H1 (cell line): ENCODE measurements at regions not wholly inside any gene's neighbourhood (a gene's known extent, or its start where the extent isn't known, plus 50 kb on each side); places are given as distances from the start of the nearest gene placed in this dataset.

Experiments
- CTCF ChIA-PET: fragments of 300-600 bp; sonication (Branson Sonifier 250); formaldehyde crosslinking; loops from one replicate; lab custom pipeline; 2021; ENCODE audit not compliant: partially characterized antibody; lab: Charles Lee
- POLR2A ChIA-PET: fragments of 300-600 bp; sonication (Branson Sonifier 250); formaldehyde crosslinking; loops from one replicate; lab custom pipeline; 2021; ENCODE audit warnings: inconsistent platforms; ENCODE audit not compliant: partially characterized antibody; lab: Charles Lee
- DNase-seq, 2 experiments: peaks; one replicate each; pipeline versions ENCODE4 v3.0.0 to v3.0.0-alpha.2; 2010 to 2022; ENCODE audit warnings: low spot score in 2 of 2, low read depth in 1 of 2, mixed read lengths in 1 of 2
- FAIRE-seq: peaks from 2 replicates; lab custom pipeline; 2011; peaks lifted over from hg19 to GRCh38; lab: Jason Lieb, UNC
- H2AFZ ChIP-seq: 2 replicates; pipeline ENCODE4 v1.8.1; 2012; ENCODE audit warnings: low read length, inconsistent platforms
- H2AK5ac ChIP-seq: 2 replicates; pipeline ENCODE4 v1.6.1; 2013; ENCODE audit warnings: low read depth, low read length
- H2BK120ac ChIP-seq: replicated peaks from 2 replicates; pipeline ENCODE3; 2013; ENCODE audit warnings: low read depth, low read length, inconsistent platforms
- H2BK12ac ChIP-seq: 2 replicates; pipeline ENCODE4 v1.6.1; 2013; ENCODE audit warnings: low read depth, low read length
- H2BK15ac ChIP-seq: 2 replicates; pipeline ENCODE4 v1.6.1; 2013; ENCODE audit warnings: low read length
- H2BK20ac ChIP-seq: 2 replicates; pipeline ENCODE4 v1.6.1; 2013; ENCODE audit warnings: low read length
- H2BK5ac ChIP-seq: 2 replicates; pipeline ENCODE4 v1.6.1; 2013; ENCODE audit warnings: low read depth, low read length
- H3K14ac ChIP-seq: 2 replicates; pipeline ENCODE4 v1.6.1; 2013; ENCODE audit warnings: inconsistent platforms; ENCODE audit not compliant: insufficient read length
- H3K18ac ChIP-seq: 2 replicates; pipeline ENCODE4 v1.6.1; 2013; ENCODE audit warnings: low read length; ENCODE audit errors: extremely low read depth
- H3K23ac ChIP-seq: 2 replicates; pipeline ENCODE4 v1.6.1; 2013; ENCODE audit warnings: inconsistent platforms; ENCODE audit not compliant: insufficient read length
- H3K23me2 ChIP-seq: 2 replicates; pipeline ENCODE4 v1.6.1; 2013; ENCODE audit warnings: low read depth, low read length
- H3K27ac ChIP-seq: 2 replicates; pipeline ENCODE4 v1.6.1; 2011; ENCODE audit warnings: low read depth, low read length, inconsistent platforms
- H3K27me3 ChIP-seq, 4 experiments: replicated peaks in 1 of 4; 1 replicate in 1 of 4; 2 replicates in 3 of 4; pipeline versions ENCODE4 v1.6.1 to v1.8.1; 2011 to 2013; ENCODE audit warnings: low read length in 3 of 4, mild to moderate bottlenecking in 3 of 4, inconsistent platforms in 2 of 4, mixed read lengths in 2 of 4, moderate library complexity in 1 of 4; ENCODE audit not compliant: control insufficient read depth in 3 of 4, insufficient read depth in 3 of 4; ENCODE audit errors: extremely low read depth in 1 of 4
- H3K36me3 ChIP-seq, 4 experiments: 2 replicates each; pipeline versions ENCODE4 v1.6.1 to v1.8.1; 2011 to 2013; ENCODE audit warnings: mild to moderate bottlenecking in 4 of 4, low read length in 3 of 4, moderate library complexity in 2 of 4, control low read depth in 1 of 4, inconsistent platforms in 1 of 4; ENCODE audit not compliant: insufficient read depth in 4 of 4, control insufficient read depth in 2 of 4
- H3K4ac ChIP-seq: replicated peaks from 2 replicates; pipeline ENCODE3; 2013; ENCODE audit warnings: low read length, low read depth, mixed read lengths, inconsistent platforms; ENCODE audit not compliant: insufficient read length
- H3K4me1 ChIP-seq, 4 experiments: replicated peaks in 1 of 4; 1 replicate in 1 of 4; 2 replicates in 3 of 4; pipeline versions ENCODE4 v1.6.1 to v1.8.1; 2011 to 2013; ENCODE audit warnings: low read length in 3 of 4, inconsistent platforms in 2 of 4, mixed read lengths in 1 of 4; ENCODE audit not compliant: insufficient read depth in 4 of 4, control insufficient read depth in 3 of 4
- H3K4me2 ChIP-seq, 2 experiments: 2 replicates each; pipeline versions ENCODE4 v1.6.1 to v1.8.1; 2011 to 2013; ENCODE audit warnings: low read depth in 2 of 2, low read length in 2 of 2, control low read depth in 1 of 2, inconsistent platforms in 1 of 2, mild to moderate bottlenecking in 1 of 2; ENCODE audit not compliant: insufficient read depth in 1 of 2
- H3K4me3 ChIP-seq, 4 experiments: fragments of 200-600, 300-600 bp in 1 of 4; sonication (generic), shearing (Covaris generic), sonication (Bioruptor Twin) in 1 of 4; 2 replicates each; pipeline versions ENCODE4 v1.5.1 to v1.8.1; 2011 to 2016; ENCODE audit warnings: low read length in 4 of 4, low read depth in 3 of 4, control low read depth in 2 of 4, inconsistent platforms in 2 of 4, mild to moderate bottlenecking in 2 of 4, mixed read lengths in 1 of 4, moderate library complexity in 1 of 4; ENCODE audit not compliant: insufficient read depth in 2 of 4; ENCODE audit errors: extremely low read depth in 1 of 4
- H3K56ac ChIP-seq: replicated peaks from 2 replicates; pipeline ENCODE3; 2013; ENCODE audit warnings: low read depth, mild to moderate bottlenecking, mixed read lengths, low read length, inconsistent platforms; ENCODE audit not compliant: insufficient read length
- H3K79me1 ChIP-seq: 2 replicates; pipeline ENCODE4 v1.6.1; 2013; ENCODE audit warnings: low read depth, low read length, control low read depth
- H3K79me2 ChIP-seq, 2 experiments: 2 replicates each; pipeline versions ENCODE4 v1.6.1 to v1.8.1; 2012 to 2013; ENCODE audit warnings: low read length in 2 of 2, mild to moderate bottlenecking in 2 of 2, inconsistent platforms in 1 of 2; ENCODE audit not compliant: insufficient read depth in 2 of 2, control insufficient read depth in 1 of 2
- H3K9ac ChIP-seq, 4 experiments: replicated peaks in 1 of 4; 1 replicate in 1 of 4; 2 replicates in 3 of 4; pipeline versions ENCODE4 v1.6.1 to v1.8.1; 2011 to 2013; ENCODE audit warnings: low read depth in 3 of 4, low read length in 3 of 4, control low read depth in 2 of 4, mild to moderate bottlenecking in 2 of 4, moderate library complexity in 2 of 4, inconsistent platforms in 1 of 4; ENCODE audit errors: extremely low read depth in 1 of 4
- H3K9me3 ChIP-seq, 2 experiments: 2 replicates each; pipeline versions ENCODE4 v1.6.1 to v1.8.1; 2012 to 2013; ENCODE audit warnings: mild to moderate bottlenecking in 2 of 2, moderate library complexity in 2 of 2, control low read depth in 1 of 2, inconsistent platforms in 1 of 2, low read depth in 1 of 2, low read length in 1 of 2, mixed read lengths in 1 of 2; ENCODE audit not compliant: insufficient read depth in 2 of 2
- H4K20me1 ChIP-seq, 2 experiments: replicated peaks in 1 of 2; 2 replicates each; pipeline versions ENCODE3 to v1.8.1; 2011 to 2013; ENCODE audit warnings: inconsistent platforms in 2 of 2, low read length in 2 of 2, mild to moderate bottlenecking in 1 of 2; ENCODE audit not compliant: insufficient read depth in 2 of 2, control insufficient read depth in 1 of 2
- H4K5ac ChIP-seq: 2 replicates; pipeline ENCODE4 v1.6.1; 2013; ENCODE audit warnings: low read length, low read depth, mixed read lengths, inconsistent platforms; ENCODE audit not compliant: insufficient read length
- H4K8ac ChIP-seq: 2 replicates; pipeline ENCODE4 v1.8.0; 2013; ENCODE audit warnings: mild to moderate bottlenecking, moderate library complexity, low read length, inconsistent platforms; ENCODE audit not compliant: insufficient read depth; ENCODE audit errors: extremely low read depth
- H4K91ac ChIP-seq: replicated peaks from 2 replicates; pipeline ENCODE3; 2013; ENCODE audit warnings: low read length, mixed read lengths, inconsistent platforms; ENCODE audit not compliant: insufficient read length
- ATF3 ChIP-seq: IDR thresholded peaks from 2 replicates; pipeline ENCODE4 v1.6.1; 2011; ENCODE audit warnings: low read depth, mild to moderate bottlenecking, low read length; ENCODE audit not compliant: insufficient read depth
- BACH1 ChIP-seq: IDR thresholded peaks from 2 replicates; pipeline ENCODE4 v1.6.1; 2012; ENCODE audit warnings: low read length, improper control_type of control experiment
- BCL11A ChIP-seq, 2 experiments: IDR thresholded peaks; one replicate each; pipeline ENCODE4 v1.6.1; 2011; ENCODE audit warnings: low read depth in 2 of 2, low read length in 2 of 2, mild to moderate bottlenecking in 2 of 2
- EGR1 ChIP-seq: IDR thresholded peaks from 2 replicates; pipeline ENCODE4 v1.6.1; 2011; ENCODE audit warnings: low read depth, low read length, borderline replicate concordance
- EZH2 ChIP-seq: fragments of 200-600 bp; sonication (generic); IDR thresholded peaks from 2 replicates; pipeline ENCODE4 v1.7.1; 2012; ENCODE audit warnings: low read depth, mild to moderate bottlenecking, moderate library complexity, low read length, inconsistent platforms; ENCODE audit not compliant: severe bottlenecking
- MAFK ChIP-seq: IDR thresholded peaks from 2 replicates; pipeline ENCODE4 v1.6.1; 2012; ENCODE audit warnings: low read depth, mild to moderate bottlenecking, improper control_type of control experiment, low read length
- PHF8 ChIP-seq: fragments of 200-600 bp; sonication (generic); conservative IDR thresholded peaks from 2 replicates; pipeline ENCODE4 v1.7.1; 2012; ENCODE audit warnings: low read depth, mild to moderate bottlenecking, inconsistent platforms, low read length, moderate library complexity
- POU5F1 ChIP-seq: IDR thresholded peaks from 2 replicates; pipeline ENCODE4 v1.6.1; 2011; ENCODE audit warnings: low read depth, mild to moderate bottlenecking, low read length, moderate library complexity
- SIRT6 ChIP-seq: IDR thresholded peaks from one replicate; pipeline ENCODE4 v1.7.1; 2012; ENCODE audit warnings: low read length, inconsistent platforms
- TAF7 ChIP-seq: optimal IDR thresholded peaks from 2 replicates; pipeline ENCODE3; 2011; ENCODE audit warnings: low read depth, mild to moderate bottlenecking, inconsistent platforms, low read length, moderate library complexity, borderline replicate concordance
- YY1 ChIP-seq: IDR thresholded peaks from 2 replicates; pipeline ENCODE4 v1.6.1; 2011; ENCODE audit warnings: low read depth, mild to moderate bottlenecking, low read length
- ZNF274 ChIP-seq: IDR thresholded peaks from 2 replicates; pipeline ENCODE4 v1.7.0; 2012; ENCODE audit warnings: low read length, borderline replicate concordance; ENCODE audit errors: extremely low read depth
- WGBS, 2 experiments: shearing (Covaris generic) in 1 of 2; methylation state at CpG; one replicate each; pipeline versions ENCODE4 v1.1.6 to v1.1.7; 2013 to 2015; ENCODE audit warnings: low lambda C conversion rate in 2 of 2, mixed read lengths in 2 of 2, inconsistent platforms in 1 of 2, low coverage in 1 of 2, missing lambda C conversion rate in 1 of 2; ENCODE audit not compliant: insufficient replicate concordance in 2 of 2, insufficient coverage in 1 of 2, insufficient read length in 1 of 2; ENCODE audit errors: extremely low coverage in 1 of 2, missing lambda C conversion rate in 1 of 2; 5-methylcytosine and 5-hydroxymethylcytosine counted together

DNA sequence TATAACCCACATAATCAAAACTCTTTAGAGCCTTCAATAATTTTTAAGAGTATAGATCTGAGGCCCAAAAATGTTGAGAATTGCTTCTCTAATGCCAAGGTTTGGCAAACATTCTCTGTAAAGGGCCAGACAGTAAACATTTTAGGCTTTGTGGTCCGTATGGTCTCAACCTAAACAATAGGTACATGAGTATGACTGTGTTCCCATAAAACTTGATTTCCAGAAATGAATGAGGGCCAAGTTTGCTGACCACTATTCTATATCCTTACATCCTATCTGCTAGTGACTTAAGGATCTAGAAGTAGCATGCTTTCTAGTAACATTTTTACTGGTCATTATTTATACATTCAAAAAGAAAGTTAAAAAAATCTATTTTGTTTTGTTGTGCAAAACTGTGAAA, 58.9 kb downstream of the MPP7 start:
- Histone ChIP-seq H3K27ac (no peak overlapping the region), H3K4me3 (no peak overlapping the region), H3K79me1 (no peaks in the 10 kb centered on the region), H2BK20ac (no peak overlapping the region), H2BK15ac (no peak overlapping the region), H3K4me1 (no peaks in the 10 kb centered on the region), H2BK5ac (no peak overlapping the region), H4K8ac (no peak overlapping the region), H3K56ac (no peak overlapping the region), H3K14ac (no peak overlapping the region), H3K79me2 (no peaks in the 10 kb centered on the region), H3K23me2 (no peaks in the 10 kb centered on the region), H2BK120ac (no peak overlapping the region), H3K4me2 (no peak overlapping the region), H3K36me3 (no peaks in the 10 kb centered on the region), H2AK5ac (no peak overlapping the region), H3K4ac (no peak overlapping the region), H3K23ac (no peak overlapping the region), H3K9me3 (no peaks in the 10 kb centered on the region), H2AFZ (no peak overlapping the region), H3K9ac (no peak overlapping the region), H2BK12ac (no peak overlapping the region), H4K5ac (no peak overlapping the region), H4K20me1 (no peaks in the 10 kb centered on the region), H3K27me3 (no peaks in the 10 kb centered on the region), H3K18ac (no peak overlapping the region), H4K91ac (no peak overlapping the region)
- ChIA-PET POLR2A (no interaction called here), CTCF (interaction anchor here (0.8 to 1.2 kb wide), 2 partner anchors 23 to 137 kb away, joined by 3 to 4 read pairs; no protein-coding TSS in a partner anchor)
- WGBS, 2 experiments, result 95% methylated on average over 1 of the region's 1 CpG; no CpG with 5 or more reads in 1 of the 2 experiments
- FAIRE-seq (no peak), DNase-seq (no peak)
- TF ChIP-seq MAFK (no peak), SIRT6 (no peak), PHF8 (no peak), BCL11A (IDR thresholded peaks at IDR 0.05; ENCODE audit: low read depth in 2 of 2, low read length in 2 of 2) (no peak), ZNF274 (no peak), TAF7 (no peak), ATF3 (no peak), POU5F1 (no peak), BACH1 (no peak), YY1 (no peak), EZH2 (no peak), EGR1 (no peak)
